Gastrocnemius medialis (tissue), 4 donors: ENCODE measurements at regions not wholly inside any gene's neighbourhood (a gene's known extent, or its start where the extent isn't known, plus 50 kb on each side); places are given as distances from the start of the nearest gene placed in this dataset.

Experiments
- ATAC-seq, 2 donors: fragments of 150-250 bp; one replicate each; pipeline ENCODE4 v1.9.1; 2016
- DNase-seq, 2 donors: peaks; one replicate each; pipeline ENCODE4 v3.0.0-alpha.2; 2019
- H3K27ac ChIP-seq, 4 donors: fragments of 200-600 bp; sonication (generic); 1 replicate in 1 of 4; 2 replicates in 3 of 4; pipeline ENCODE4 v1.5.1; 2016 to 2018; ENCODE audit warnings: mild to moderate bottlenecking in 2 of 4, moderate library complexity in 1 of 4
- H3K27me3 ChIP-seq, 3 donors: fragments of 200-600 bp; sonication (generic) in 2 of 3; 1 replicate in 1 of 3; 2 replicates in 2 of 3; pipeline versions ENCODE4 v1.5.1 to v1.6.0; 2016 to 2019; ENCODE audit warnings: mild to moderate bottlenecking in 1 of 3, moderate library complexity in 1 of 3
- H3K36me3 ChIP-seq, 2 donors: fragments of 200-600 bp; sonication (generic) in 1 of 2; one replicate each; pipeline ENCODE4 v1.5.1; 2017 to 2018
- H3K4me1 ChIP-seq, 2 donors: fragments of 200-600 bp; sonication (generic) in 1 of 2; one replicate each; pipeline ENCODE4 v1.5.1; 2016 to 2017; ENCODE audit warnings: mild to moderate bottlenecking in 2 of 2
- H3K4me3 ChIP-seq, 4 donors: fragments of 200-600 bp; sonication (generic) in 3 of 4; 1 replicate in 1 of 4; 2 replicates in 3 of 4; pipeline ENCODE4 v1.5.1; 2016 to 2019; ENCODE audit warnings: mild to moderate bottlenecking in 2 of 4
- H3K9me3 ChIP-seq, 3 donors: fragments of 200-600 bp; sonication (generic) in 2 of 3; 1 replicate in 1 of 3; 2 replicates in 2 of 3; pipeline ENCODE4 v1.5.1; 2016 to 2019
- POLR2A ChIP-seq, 2 donors: fragments of 450-650 bp; IDR thresholded peaks; one replicate each; pipeline ENCODE4 v1.6.1; 2017; ENCODE audit warnings: antibody characterized with exemption in 2 of 2, mild to moderate bottlenecking in 2 of 2, moderate library complexity in 2 of 2
- in situ Hi-C, 4 donors: fragments of 200-750 bp; cut with MboI; loops; one replicate each; pipeline versions ENCODE4 v1.15.0 to v1.8.0; 2017; ENCODE audit warnings: low sequenced_read_pairs in 4 of 4
- intact Hi-C: fragments of 100-400 bp; cut with DNase I; formaldehyde crosslinking; loops from one replicate; pipeline ENCODE4 v1.15.1; 2023; ENCODE audit warnings: low total_unique reads
- TF ChIP-seq, protein P1 (sequence below), 5 experiments: fragments of 450-650 bp in 3 of 5; fragments of 200-600 bp in 2 of 5; sonication (generic) in 2 of 5; IDR thresholded peaks in 4 of 5; conservative IDR thresholded peaks in 1 of 5; 1 replicate in 4 of 5; 2 replicates in 1 of 5; pipeline ENCODE4 v1.5.1; 2016 to 2019; ENCODE audit warnings: antibody characterized with exemption in 5 of 5, mild to moderate bottlenecking in 3 of 5, moderate library complexity in 3 of 5

DNA sequence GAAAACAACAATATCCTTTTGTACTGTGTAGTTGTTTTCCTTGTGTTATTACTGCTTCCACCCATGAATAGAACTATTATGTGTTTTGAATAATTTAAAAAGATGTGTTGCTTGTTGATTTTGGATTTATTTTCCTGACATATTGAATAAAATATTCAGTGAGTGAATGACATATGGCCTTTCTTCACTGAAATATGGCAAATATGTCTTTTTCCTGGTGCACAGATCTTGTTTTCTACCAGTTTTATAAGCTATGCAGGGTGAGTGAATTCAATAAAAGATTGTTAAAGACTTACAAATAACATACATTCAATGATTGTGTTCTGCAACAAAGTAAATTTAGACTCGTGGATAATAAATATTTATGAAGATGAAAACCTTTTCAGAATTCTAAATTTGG lies 1216.3 kb upstream of the ADGRL3 start:
- intact Hi-C loops: no loop called here

DNA sequence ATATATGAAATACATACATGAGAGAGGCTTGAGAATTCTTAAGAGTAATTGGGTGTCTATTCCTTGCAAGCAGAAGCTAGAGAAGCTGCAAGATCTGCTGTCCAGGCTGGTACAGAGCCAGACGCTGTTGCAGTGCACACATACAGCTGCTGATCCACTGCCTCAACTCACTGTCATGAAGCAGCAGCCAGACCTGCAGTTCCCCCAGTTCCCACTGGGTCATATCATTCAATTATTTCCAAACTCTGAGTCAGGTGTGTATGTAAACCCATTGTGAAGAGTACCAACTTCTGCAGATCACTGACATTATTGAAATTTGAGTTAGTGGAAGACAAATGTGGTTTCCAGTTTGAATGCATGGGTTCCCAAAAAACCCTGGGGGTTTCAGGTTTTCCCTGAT lies 1212.8 kb upstream of the ADGRL3 start:
- no peak for DNase-seq
- H3K27me3 ChIP-seq: no peaks in the 10 kb centered on the region
- no peak for ATAC-seq
- in situ Hi-C loops: no loop called here
- intact Hi-C loops: no loop called here
- no peaks in the 10 kb centered on the region for H3K36me3 ChIP-seq
- no peak overlapping the region for H3K4me3 ChIP-seq
- TF ChIP-seq, protein P1, sequence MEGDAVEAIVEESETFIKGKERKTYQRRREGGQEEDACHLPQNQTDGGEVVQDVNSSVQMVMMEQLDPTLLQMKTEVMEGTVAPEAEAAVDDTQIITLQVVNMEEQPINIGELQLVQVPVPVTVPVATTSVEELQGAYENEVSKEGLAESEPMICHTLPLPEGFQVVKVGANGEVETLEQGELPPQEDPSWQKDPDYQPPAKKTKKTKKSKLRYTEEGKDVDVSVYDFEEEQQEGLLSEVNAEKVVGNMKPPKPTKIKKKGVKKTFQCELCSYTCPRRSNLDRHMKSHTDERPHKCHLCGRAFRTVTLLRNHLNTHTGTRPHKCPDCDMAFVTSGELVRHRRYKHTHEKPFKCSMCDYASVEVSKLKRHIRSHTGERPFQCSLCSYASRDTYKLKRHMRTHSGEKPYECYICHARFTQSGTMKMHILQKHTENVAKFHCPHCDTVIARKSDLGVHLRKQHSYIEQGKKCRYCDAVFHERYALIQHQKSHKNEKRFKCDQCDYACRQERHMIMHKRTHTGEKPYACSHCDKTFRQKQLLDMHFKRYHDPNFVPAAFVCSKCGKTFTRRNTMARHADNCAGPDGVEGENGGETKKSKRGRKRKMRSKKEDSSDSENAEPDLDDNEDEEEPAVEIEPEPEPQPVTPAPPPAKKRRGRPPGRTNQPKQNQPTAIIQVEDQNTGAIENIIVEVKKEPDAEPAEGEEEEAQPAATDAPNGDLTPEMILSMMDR (IDR thresholded peaks at IDR 0.05 in 4 of 5, conservative IDR thresholded peaks at IDR 0.05 in 1 of 5): no peak
- TF ChIP-seq POLR2A (IDR thresholded peaks at IDR 0.05): no peak
- H3K9me3 ChIP-seq: no peaks in the 10 kb centered on the region
- no peaks in the 10 kb centered on the region for H3K4me1 ChIP-seq
- no peak overlapping the region for H3K27ac ChIP-seq

More for the DNA sequence above, 1216.3 kb upstream of the ADGRL3 start:
- DNase-seq (no peak), ATAC-seq (no peak)
- Histone ChIP-seq H3K9me3 (no peaks in the 10 kb centered on the region), H3K4me1 (no peaks in the 10 kb centered on the region), H3K27me3 (no peaks in the 10 kb centered on the region), H3K36me3 (no peaks in the 10 kb centered on the region), H3K4me3 (no peak overlapping the region), H3K27ac (no peak overlapping the region)
- no peak for TF ChIP-seq POLR2A (IDR thresholded peaks at IDR 0.05)
- TF ChIP-seq, protein P1 (IDR thresholded peaks at IDR 0.05 in 4 of 5, conservative IDR thresholded peaks at IDR 0.05 in 1 of 5): no peak
- in situ Hi-C loops: no loop called here

DNA sequence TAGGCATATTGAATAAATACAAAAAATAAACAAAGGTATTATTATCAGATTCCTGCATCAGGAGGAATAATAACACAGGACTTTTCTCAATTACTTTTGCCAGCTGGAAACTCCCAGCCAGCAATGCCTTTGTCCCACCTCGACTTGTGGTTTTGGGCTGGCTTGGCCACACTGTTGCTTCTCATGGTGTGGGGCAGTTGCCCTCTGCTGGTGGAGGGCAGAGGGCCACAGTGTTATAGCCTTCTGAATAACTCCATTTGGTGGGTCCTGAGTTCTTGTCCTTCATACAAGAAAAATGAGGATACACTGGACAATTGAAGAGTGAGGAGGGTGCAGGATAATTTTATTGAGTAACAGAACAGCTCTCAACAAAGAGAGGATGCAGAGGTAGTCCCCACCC lies 1206.0 kb upstream of the ADGRL3 start:
- H3K27me3 ChIP-seq: no peaks in the 10 kb centered on the region
- no peaks in the 10 kb centered on the region for H3K4me1 ChIP-seq
- no peaks in the 10 kb centered on the region for H3K9me3 ChIP-seq
- H3K4me3 ChIP-seq: no peak overlapping the region
- DNase-seq (no peak), ATAC-seq (no peak)
- in situ Hi-C loops (no loop called here), intact Hi-C loops (no loop called here)
- H3K36me3 ChIP-seq: no peaks in the 10 kb centered on the region
- no peak overlapping the region for H3K27ac ChIP-seq
- TF ChIP-seq, protein P1 (IDR thresholded peaks at IDR 0.05 in 4 of 5, conservative IDR thresholded peaks at IDR 0.05 in 1 of 5): no peak

DNA sequence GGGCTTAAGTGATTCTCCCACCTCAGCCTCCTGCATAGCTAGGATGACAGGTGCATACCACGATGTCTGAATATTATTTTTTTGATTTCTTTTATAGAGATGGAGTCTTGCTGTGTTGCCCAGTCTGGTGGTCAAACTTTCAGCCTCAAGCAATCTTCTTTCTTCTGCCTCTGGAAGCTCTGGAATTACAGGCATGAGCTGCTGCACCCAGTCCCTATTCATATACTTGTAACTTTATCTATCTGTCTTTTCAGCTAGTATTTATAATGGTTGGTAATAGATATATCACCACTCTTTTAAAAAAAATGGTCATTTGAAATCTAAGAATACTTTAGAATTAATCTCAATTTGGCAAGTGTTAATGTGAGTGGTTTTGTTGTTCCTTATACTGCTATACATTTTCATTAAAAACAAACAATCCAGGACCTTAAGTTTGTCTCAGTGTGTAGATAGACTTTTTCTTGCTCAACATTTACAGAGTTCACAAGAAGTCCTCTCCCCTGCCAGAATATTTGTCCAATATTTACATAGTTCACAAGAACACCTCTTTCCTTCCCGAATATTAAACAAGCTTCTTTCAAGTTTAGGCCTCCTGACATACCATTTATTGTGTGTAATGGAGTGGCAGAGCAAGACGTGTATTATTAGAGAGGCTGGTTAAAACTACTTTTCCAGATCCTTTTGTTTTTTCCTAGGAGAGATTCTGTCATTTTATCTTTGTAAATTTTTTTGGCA lies 1197.4 kb upstream of the ADGRL3 start:
- DNase-seq: no peak
- intact Hi-C loops (no loop called here), in situ Hi-C loops (no loop called here)
- no peak overlapping the region for H3K27ac ChIP-seq
- H3K27me3 ChIP-seq: no peaks in the 10 kb centered on the region
- H3K4me3 ChIP-seq: no peak overlapping the region
- TF ChIP-seq POLR2A (IDR thresholded peaks at IDR 0.05): no peak
- TF ChIP-seq, protein P1 (IDR thresholded peaks at IDR 0.05 in 4 of 5, conservative IDR thresholded peaks at IDR 0.05 in 1 of 5): no peak
- no peak for ATAC-seq
- H3K36me3 ChIP-seq: no peaks in the 10 kb centered on the region
- no peaks in the 10 kb centered on the region for H3K9me3 ChIP-seq
- no peaks in the 10 kb centered on the region for H3K4me1 ChIP-seq
